ENCODE measurements at regions not wholly inside any gene's neighbourhood (a gene's known extent, or its start where the extent isn't known, plus 50 kb on each side); places are given as distances from the start of the nearest gene placed in this dataset.

- TF ChIP-seq CTCF (conservative IDR thresholded peaks at IDR 0.05) (no peak), EZH2 (IDR thresholded peaks at IDR 0.05; ENCODE audit: low read depth) (no peak)
Observed at GRCh38 chr4:136281307-136281706, 1251.0 kb downstream of the PCDH18 start.

Data from PC-9 (cell line).